Hepatocyte (in vitro differentiated cells): ENCODE measurements at regions not wholly inside any gene's neighbourhood (a gene's known extent, or its start where the extent isn't known, plus 50 kb on each side); places are given as distances from the start of the nearest gene placed in this dataset.

ENCODE experiments used
- DNase-seq: peaks from one replicate; pipeline ENCODE4 v3.0.0-alpha.2; 2016; ENCODE audit warnings: low spot score
- H2AFZ ChIP-seq: fragments of 200-600 bp; sonication (generic); 2 replicates; pipeline ENCODE4 v1.6.0; 2016; ENCODE audit warnings: antibody characterized with exemption, mild to moderate bottlenecking
- H3K27ac ChIP-seq: fragments of 200-600 bp; sonication (generic); 2 replicates; pipeline ENCODE4 v1.5.1; 2016; ENCODE audit warnings: mild to moderate bottlenecking
- H3K27me3 ChIP-seq: fragments of 200-600 bp; sonication (generic); 2 replicates; pipeline ENCODE4 v1.6.1; 2016
- H3K36me3 ChIP-seq: fragments of 200-600 bp; sonication (generic); replicated peaks from 2 replicates; pipeline ENCODE4 v1.5.1; 2016; ENCODE audit warnings: low read depth; ENCODE audit not compliant: insufficient read depth
- H3K4me1 ChIP-seq: fragments of 200-600 bp; sonication (generic); 2 replicates; pipeline ENCODE4 v1.5.1; 2016; ENCODE audit warnings: mild to moderate bottlenecking, moderate library complexity; ENCODE audit not compliant: insufficient read depth
- H3K4me2 ChIP-seq: fragments of 200-600 bp; sonication (generic); 2 replicates; pipeline ENCODE4 v1.6.0; 2016
- H3K4me3 ChIP-seq: fragments of 200-600 bp; sonication (generic); 2 replicates; pipeline ENCODE4 v1.5.1; 2016; ENCODE audit warnings: mild to moderate bottlenecking
- H3K79me2 ChIP-seq: fragments of 200-600 bp; sonication (generic); 2 replicates; pipeline ENCODE4 v1.6.0; 2017; ENCODE audit warnings: mild to moderate bottlenecking
- H3K9me2 ChIP-seq: fragments of 200-600 bp; sonication (generic); replicated peaks from 2 replicates; pipeline ENCODE4 v1.6.0; 2017; ENCODE audit warnings: mild to moderate bottlenecking; ENCODE audit not compliant: insufficient read depth
- H3K9me3 ChIP-seq: fragments of 200-600 bp; sonication (generic); 2 replicates; pipeline ENCODE4 v1.5.1; 2016; ENCODE audit warnings: low read depth, mild to moderate bottlenecking
- H4K20me1 ChIP-seq: fragments of 200-600 bp; sonication (generic); 2 replicates; pipeline ENCODE4 v1.6.0; 2016; ENCODE audit warnings: mild to moderate bottlenecking; ENCODE audit not compliant: insufficient read depth, poor library complexity, severe bottlenecking
- CTCF ChIP-seq: fragments of 200-600 bp; sonication (generic); IDR thresholded peaks from 2 replicates; pipeline ENCODE4 v1.5.1; 2016; ENCODE audit warnings: antibody characterized with exemption, mild to moderate bottlenecking; ENCODE audit not compliant: poor library complexity
- EZH2 ChIP-seq: fragments of 200-600 bp; sonication (generic); IDR thresholded peaks from 2 replicates; pipeline ENCODE4 v1.6.1; 2016; ENCODE audit warnings: antibody characterized with exemption, mild to moderate bottlenecking, borderline replicate concordance
- EZH2phosphoT487 ChIP-seq: fragments of 200-600 bp; sonication (generic); IDR thresholded peaks from one replicate; pipeline ENCODE4 v1.6.1; 2018; ENCODE audit warnings: antibody characterized with exemption, mild to moderate bottlenecking, low read depth, moderate library complexity; ENCODE audit not compliant: unreplicated experiment, severe bottlenecking
- WGBS: methylation state at CpG from one replicate; pipeline ENCODE4 v1.1.6; 2016; ENCODE audit warnings: low lambda C conversion rate; ENCODE audit errors: missing lambda C conversion rate; 5-methylcytosine and 5-hydroxymethylcytosine counted together

- H3K4me2 ChIP-seq: no peak overlapping the region
These were observed 366.9 kb upstream of the IGFBP3 start for GRCh38 chr7:46288010-46288409.

GRCh38 chr7:46286957-46287356, 365.9 kb upstream of the IGFBP3 start:
- Histone ChIP-seq H3K4me3 (no peak overlapping the region), H3K9me3 (no peaks in the 10 kb centered on the region), H3K9me2 (no peaks in the 10 kb centered on the region), H3K36me3 (no peaks in the 10 kb centered on the region), H3K27me3 (no peaks in the 10 kb centered on the region), H2AFZ (no peak overlapping the region), H3K4me1 (peaks cover 19% of the 10 kb centered on the region), H3K4me2 (no peak overlapping the region), H3K79me2 (no peaks in the 10 kb centered on the region), H4K20me1 (no peaks in the 10 kb centered on the region), H3K27ac (no peak overlapping the region)
- TF ChIP-seq EZH2phosphoT487: no peak
- no peak for TF ChIP-seq EZH2
- no peak for TF ChIP-seq CTCF
- no peak for DNase-seq
- WGBS: 90% methylated on average over 2 of the region's 2 CpGs

More at GRCh38 chr7:46288010-46288409, 366.9 kb upstream of the IGFBP3 start:
- no peak for TF ChIP-seq EZH2
- TF ChIP-seq EZH2phosphoT487: no peak
- TF ChIP-seq CTCF: no peak
- Histone ChIP-seq H3K4me3 (no peak overlapping the region), H3K9me2 (no peaks in the 10 kb centered on the region), H3K27me3 (no peaks in the 10 kb centered on the region), H3K27ac (no peak overlapping the region), H3K4me1 (peaks cover 22% of the 10 kb centered on the region), H3K79me2 (no peaks in the 10 kb centered on the region), H2AFZ (no peak overlapping the region), H4K20me1 (no peaks in the 10 kb centered on the region), H3K9me3 (no peaks in the 10 kb centered on the region), H3K36me3 (no peaks in the 10 kb centered on the region)
- no peak for DNase-seq
- WGBS: 93% methylated on average over 2 of the region's 2 CpGs

GRCh38 chr7:46286356-46286755, 365.3 kb upstream of the IGFBP3 start:
- Histone ChIP-seq H3K9me2 (no peaks in the 10 kb centered on the region), H2AFZ (no peak overlapping the region), H3K4me1 (peaks cover 16% of the 10 kb centered on the region), H3K9me3 (no peaks in the 10 kb centered on the region), H3K36me3 (no peaks in the 10 kb centered on the region), H3K4me2 (no peak overlapping the region), H3K27ac (no peak overlapping the region), H3K79me2 (no peaks in the 10 kb centered on the region), H3K27me3 (no peaks in the 10 kb centered on the region), H3K4me3 (no peak overlapping the region), H4K20me1 (no peaks in the 10 kb centered on the region)
- no peak for TF ChIP-seq EZH2
- TF ChIP-seq EZH2phosphoT487: no peak
- TF ChIP-seq CTCF: no peak
- 90% methylated on average over 2 of the region's 2 CpGs for WGBS
- no peak for DNase-seq

GRCh38 chr7:46285878-46286277, 364.8 kb upstream of the IGFBP3 start:
- Histone ChIP-seq H2AFZ (no peak overlapping the region), H3K9me2 (no peaks in the 10 kb centered on the region), H3K4me3 (no peak overlapping the region), H3K27ac (no peak overlapping the region), H3K79me2 (no peaks in the 10 kb centered on the region), H3K27me3 (no peaks in the 10 kb centered on the region), H3K9me3 (no peaks in the 10 kb centered on the region), H4K20me1 (no peaks in the 10 kb centered on the region), H3K4me2 (no peak overlapping the region), H3K36me3 (no peaks in the 10 kb centered on the region), H3K4me1 (peaks cover 11% of the 10 kb centered on the region)
- TF ChIP-seq CTCF (no peak), EZH2phosphoT487 (no peak), EZH2 (no peak)
- DNase-seq: no peak
- WGBS: 7% methylated on average over 1 of the region's 1 CpG
